Esophagus muscularis mucosa (tissue), 4 donors: ENCODE measurements at regions not wholly inside any gene's neighbourhood (a gene's known extent, or its start where the extent isn't known, plus 50 kb on each side); places are given as distances from the start of the nearest gene placed in this dataset.

Experiments used
- DNase-seq: peaks from one replicate; pipeline ENCODE4 v3.0.0-alpha.2; 2017; ENCODE audit errors: extremely low spot score
- H3K27ac ChIP-seq, 4 donors: fragments of 200-600 bp; sonication (generic); replicated peaks in 1 of 4; 1 replicate in 3 of 4; 2 replicates in 1 of 4; pipeline ENCODE4 v1.5.1; 2016 to 2019; ENCODE audit warnings: mild to moderate bottlenecking in 1 of 4
- H3K27me3 ChIP-seq, 4 donors: fragments of 200-600 bp; sonication (generic); one replicate each; pipeline versions ENCODE4 v1.5.1 to v1.6.0; 2016 to 2019
- H3K36me3 ChIP-seq, 4 donors: fragments of 200-600 bp; sonication (generic); one replicate each; pipeline ENCODE4 v1.5.1; 2016 to 2019
- H3K4me1 ChIP-seq, 4 donors: fragments of 200-600 bp; sonication (generic); one replicate each; pipeline ENCODE4 v1.5.1; 2016 to 2019
- H3K4me3 ChIP-seq, 4 donors: fragments of 200-600 bp; sonication (generic); 1 replicate in 2 of 4; 2 replicates in 2 of 4; pipeline ENCODE4 v1.5.1; 2016 to 2019; ENCODE audit warnings: mild to moderate bottlenecking in 4 of 4, moderate library complexity in 1 of 4
- H3K9me3 ChIP-seq, 4 donors: fragments of 200-600 bp; sonication (generic); 1 replicate in 3 of 4; 2 replicates in 1 of 4; pipeline ENCODE4 v1.5.1; 2016 to 2019
- EP300 ChIP-seq: sonication (generic); formaldehyde crosslinking; IDR thresholded peaks from one replicate; pipeline ENCODE4 v1.6.1; 2017; ENCODE audit warnings: antibody characterized with exemption
- POLR2A ChIP-seq: fragments of 450-650 bp; IDR thresholded peaks from one replicate; pipeline ENCODE4 v1.6.1; 2017; ENCODE audit warnings: antibody characterized with exemption, moderate library complexity, mild to moderate bottlenecking, low read depth
- POLR2AphosphoS5 ChIP-seq, 2 donors: sonication (generic); formaldehyde crosslinking; IDR thresholded peaks; one replicate each; pipeline ENCODE4 v1.6.1; 2017; ENCODE audit warnings: antibody characterized with exemption in 2 of 2
- WGBS: methylation state at CpG from one replicate; pipeline ENCODE4 v1.1.5; 2018; 5-methylcytosine and 5-hydroxymethylcytosine counted together
- intact Hi-C: fragments of 100-400 bp; cut with DNase I; formaldehyde crosslinking; loops from one replicate; pipeline ENCODE4 v1.15.1; 2023
- TF ChIP-seq, protein P1 (sequence below), 3 experiments: fragments of 200-600 bp in 2 of 3; fragments of 450-650 bp in 1 of 3; sonication (generic) in 2 of 3; IDR thresholded peaks; one replicate each; pipeline ENCODE4 v1.5.1; 2017 to 2019; ENCODE audit warnings: antibody characterized with exemption in 3 of 3, mild to moderate bottlenecking in 2 of 3, moderate library complexity in 1 of 3

DNA sequence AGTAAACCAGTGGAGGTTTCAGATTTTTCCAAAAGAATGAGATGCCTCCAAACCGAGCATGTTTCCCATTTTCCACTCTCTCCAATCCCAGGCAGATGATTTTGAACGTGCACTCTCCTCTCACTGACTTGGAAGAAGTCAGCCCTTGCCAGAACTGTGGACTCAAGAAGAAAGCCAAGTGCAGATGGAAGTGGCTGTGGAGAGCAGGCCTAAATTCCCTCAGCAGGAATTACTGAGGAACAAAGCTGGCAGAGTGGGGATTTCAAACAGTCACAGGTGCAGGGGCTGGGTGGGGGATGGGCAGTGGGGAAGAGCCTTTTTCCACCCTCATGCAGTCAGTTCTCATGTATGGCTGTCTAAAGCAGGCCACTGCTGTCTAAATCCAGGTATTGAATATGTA, 55.3 kb downstream of the PABIR2 start:
- Histone ChIP-seq H3K4me1 (peaks cover under 1 to 20% (median 16%) of the 10 kb centered on the region in 4 donors), H3K27me3 (no peaks in the 10 kb centered on the region), H3K9me3 (no peaks in the 10 kb centered on the region), H3K4me3 (no peak overlapping the region), H3K36me3 (no peaks in the 10 kb centered on the region), H3K27ac (no peak overlapping the region)
- TF ChIP-seq POLR2A (no peak), POLR2AphosphoS5 (IDR thresholded peaks at IDR 0.05) (no peak), EP300 (no peak)
- TF ChIP-seq, protein P1, sequence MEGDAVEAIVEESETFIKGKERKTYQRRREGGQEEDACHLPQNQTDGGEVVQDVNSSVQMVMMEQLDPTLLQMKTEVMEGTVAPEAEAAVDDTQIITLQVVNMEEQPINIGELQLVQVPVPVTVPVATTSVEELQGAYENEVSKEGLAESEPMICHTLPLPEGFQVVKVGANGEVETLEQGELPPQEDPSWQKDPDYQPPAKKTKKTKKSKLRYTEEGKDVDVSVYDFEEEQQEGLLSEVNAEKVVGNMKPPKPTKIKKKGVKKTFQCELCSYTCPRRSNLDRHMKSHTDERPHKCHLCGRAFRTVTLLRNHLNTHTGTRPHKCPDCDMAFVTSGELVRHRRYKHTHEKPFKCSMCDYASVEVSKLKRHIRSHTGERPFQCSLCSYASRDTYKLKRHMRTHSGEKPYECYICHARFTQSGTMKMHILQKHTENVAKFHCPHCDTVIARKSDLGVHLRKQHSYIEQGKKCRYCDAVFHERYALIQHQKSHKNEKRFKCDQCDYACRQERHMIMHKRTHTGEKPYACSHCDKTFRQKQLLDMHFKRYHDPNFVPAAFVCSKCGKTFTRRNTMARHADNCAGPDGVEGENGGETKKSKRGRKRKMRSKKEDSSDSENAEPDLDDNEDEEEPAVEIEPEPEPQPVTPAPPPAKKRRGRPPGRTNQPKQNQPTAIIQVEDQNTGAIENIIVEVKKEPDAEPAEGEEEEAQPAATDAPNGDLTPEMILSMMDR (IDR thresholded peaks at IDR 0.05): no peak
- WGBS: 35% methylated on average over 2 of the region's 2 CpGs
- intact Hi-C loops: no loop called here
- no peak for DNase-seq

DNA sequence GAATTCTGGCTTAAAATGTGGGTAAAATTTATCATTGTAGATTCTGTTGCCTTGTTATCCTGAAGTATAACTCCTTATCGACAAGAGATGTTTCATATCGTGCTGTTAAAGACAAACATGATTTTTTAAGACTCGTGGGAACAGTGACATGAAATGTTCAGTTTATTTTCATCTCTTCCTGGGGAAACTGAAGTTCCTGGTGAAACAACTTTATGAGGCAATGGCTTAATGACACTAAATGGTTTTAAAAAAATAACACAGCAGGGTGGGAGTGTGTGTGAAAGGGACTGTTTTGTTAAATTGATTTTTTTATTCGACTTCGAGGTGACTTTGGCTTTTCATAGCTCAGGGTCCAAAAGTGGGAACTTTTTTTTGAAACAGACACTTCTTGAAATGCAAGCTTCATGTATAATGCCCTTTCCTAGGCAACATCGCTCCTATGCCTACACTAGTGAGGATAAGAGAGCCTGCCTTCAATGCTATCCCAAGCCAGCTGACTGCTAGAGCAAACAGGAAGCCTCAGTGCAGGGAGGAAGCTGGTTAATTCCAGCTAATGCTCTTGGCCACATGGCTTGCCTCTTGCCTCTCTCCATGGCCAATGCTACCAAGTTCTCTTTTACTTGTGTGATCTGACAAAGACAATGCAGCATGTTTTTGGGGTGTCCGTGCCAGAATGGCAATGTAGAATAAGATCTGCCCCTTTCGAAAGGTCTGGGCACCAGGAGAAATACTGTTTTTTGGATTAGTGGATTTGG, 57.8 kb downstream of the PABIR2 start:
- intact Hi-C loops: loop anchor here (10.0 kb wide), 1 partner anchor 104 kb away; no protein-coding TSS in a partner anchor
- H3K4me3 ChIP-seq: no peak overlapping the region
- H3K4me1 ChIP-seq: peaks cover 4 to 31% (median 28%) of the 10 kb centered on the region in 4 donors
- DNase-seq: no peak
- no peaks in the 10 kb centered on the region for H3K9me3 ChIP-seq
- no peaks in the 10 kb centered on the region for H3K36me3 ChIP-seq
- 65% methylated on average over 8 of the region's 8 CpGs for WGBS
- no peak overlapping the region for H3K27ac ChIP-seq
- H3K27me3 ChIP-seq: no peaks in the 10 kb centered on the region
- TF ChIP-seq EP300: no peak
- no peak for TF ChIP-seq POLR2AphosphoS5 (IDR thresholded peaks at IDR 0.05)
- no peak for TF ChIP-seq POLR2A
- TF ChIP-seq, protein P1 (IDR thresholded peaks at IDR 0.05): no peak

DNA sequence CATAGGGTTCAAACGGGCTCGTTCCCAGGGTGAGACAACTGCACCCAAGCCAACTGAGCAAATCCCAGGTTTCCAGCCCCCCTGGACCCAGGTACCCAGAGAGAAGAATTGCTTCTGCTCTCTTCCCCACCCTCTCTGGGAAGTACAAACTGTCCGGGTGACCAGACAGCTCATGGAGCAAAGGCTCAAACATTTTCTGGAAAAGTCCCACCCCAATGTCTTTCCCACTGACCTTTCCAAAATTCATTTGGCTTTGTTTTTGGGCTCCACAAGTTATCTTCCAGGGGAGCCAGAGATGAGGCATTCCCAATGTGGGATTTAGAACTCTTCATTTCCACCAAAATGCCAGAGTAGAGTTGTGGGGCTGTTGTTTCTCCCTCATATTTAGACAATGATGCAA, 58.6 kb downstream of the PABIR2 start:
- Histone ChIP-seq H3K4me1 (peaks cover 4 to 36% (median 31%) of the 10 kb centered on the region in 4 donors), H3K9me3 (no peaks in the 10 kb centered on the region), H3K27me3 (no peaks in the 10 kb centered on the region), H3K36me3 (no peaks in the 10 kb centered on the region), H3K27ac (peak overlapping the region in 2 of 4 donors; percentile 23 to 51), H3K4me3 (no peak overlapping the region)
- intact Hi-C loops: loop anchor here (10.0 kb wide), 1 partner anchor 104 kb away; no protein-coding TSS in a partner anchor
- 62% methylated on average over 3 of the region's 3 CpGs for WGBS
- TF ChIP-seq EP300 (no peak), POLR2AphosphoS5 (IDR thresholded peaks at IDR 0.05) (no peak), POLR2A (no peak)
- TF ChIP-seq, protein P1 (IDR thresholded peaks at IDR 0.05): no peak
- DNase-seq: no peak

DNA sequence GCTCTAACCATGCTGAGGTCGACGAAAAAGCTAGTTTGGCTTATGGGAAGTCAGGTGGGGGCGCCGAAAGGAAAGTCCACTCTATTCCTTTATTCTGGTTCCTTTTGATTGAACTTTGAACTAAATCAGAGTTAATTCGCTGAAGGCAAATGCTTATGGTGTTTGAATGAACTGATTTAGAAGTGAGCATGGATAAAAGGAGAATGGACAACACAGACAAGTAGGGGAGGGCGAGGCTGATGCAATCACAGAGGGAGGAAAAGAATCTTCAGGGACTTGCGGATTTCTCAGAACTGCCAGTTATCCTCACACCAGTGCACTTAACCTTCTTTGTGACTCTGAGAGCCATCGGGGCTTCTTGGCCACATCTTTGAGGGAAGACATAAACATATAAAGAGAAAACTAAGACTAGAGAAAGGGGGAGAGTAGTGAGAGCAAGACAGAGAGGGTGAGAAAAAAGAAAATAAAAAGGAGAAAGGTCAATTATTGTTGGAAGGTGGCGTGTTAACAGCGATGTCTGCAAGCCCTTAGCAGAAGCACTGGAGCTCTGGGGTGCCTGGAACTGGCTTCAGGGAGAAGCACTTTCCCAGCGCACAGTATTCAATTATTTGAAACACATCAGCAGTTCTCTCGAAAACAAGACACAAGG, 59.2 kb downstream of the PABIR2 start:
- Histone ChIP-seq H3K27me3 (no peaks in the 10 kb centered on the region), H3K4me1 (peaks cover 4 to 36% (median 33%) of the 10 kb centered on the region in 4 donors), H3K9me3 (no peaks in the 10 kb centered on the region), H3K36me3 (no peaks in the 10 kb centered on the region), H3K4me3 (no peak overlapping the region), H3K27ac (peak overlapping the region in 3 of 4 donors; percentile 6 to 51 (median 23))
- 67% methylated on average over 12 of the region's 12 CpGs for WGBS
- DNase-seq: no peak
- TF ChIP-seq EP300 (no peak), POLR2AphosphoS5 (IDR thresholded peaks at IDR 0.05) (no peak), POLR2A (no peak)
- TF ChIP-seq, protein P1 (IDR thresholded peaks at IDR 0.05): no peak
- intact Hi-C loops: loop anchor here (10.0 kb wide), 1 partner anchor 103 kb away; no protein-coding TSS in a partner anchor
